NCI-H2227 (cell line): ENCODE measurements at regions not wholly inside any gene's neighbourhood (a gene's known extent, or its start where the extent isn't known, plus 50 kb on each side); places are given as distances from the start of the nearest gene placed in this dataset.
"Not testable (repeated sequence)": the region's sequence is repeated elsewhere in the genome, so short reads cannot be mapped to it uniquely, and the experiment has no call there.

Experiments
- DNase-seq: peaks from one replicate; lab custom pipeline; 2025; ENCODE audit not compliant: unreplicated experiment; lab: John Stamatoyannopoulos, UW

DNA sequence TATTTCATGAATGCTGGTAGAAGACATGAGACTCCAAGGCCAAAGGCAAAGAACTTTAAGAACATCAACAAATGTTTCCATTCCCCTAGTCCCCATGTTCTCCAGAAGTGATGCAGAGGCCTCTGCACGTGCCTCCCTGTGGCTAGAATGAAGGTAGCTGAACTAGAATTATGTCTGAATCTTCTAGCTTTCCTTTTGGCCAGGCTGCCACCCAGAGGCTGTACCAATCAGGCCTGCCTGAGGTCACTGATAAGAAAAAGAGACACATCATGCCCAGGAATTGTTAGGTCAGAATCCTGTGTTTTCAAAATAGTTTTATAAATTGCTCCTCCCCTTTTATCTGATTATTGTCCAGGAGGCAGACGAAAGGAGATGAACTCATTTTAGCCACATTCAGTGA is 188.0 kb upstream of the SLC16A7 start:
- DNase-seq, result no peak

DNA sequence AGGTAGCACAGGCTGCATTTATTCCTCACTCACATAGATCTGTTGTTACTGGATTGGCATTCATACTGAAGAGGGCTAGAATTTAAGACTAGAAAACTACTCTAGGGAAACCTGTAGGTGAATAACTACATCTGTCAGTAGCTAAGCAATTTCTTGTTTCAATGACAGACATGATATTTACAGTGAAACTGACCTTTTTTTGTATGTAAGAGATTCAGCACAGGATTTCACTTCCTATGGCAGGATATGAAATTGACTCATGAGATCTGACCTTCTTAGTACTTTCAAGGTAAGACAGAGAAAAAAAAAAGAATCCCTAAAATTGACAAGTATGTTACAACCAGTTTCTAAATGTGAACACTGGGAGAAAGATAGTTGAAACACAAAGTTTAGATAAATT is 189.8 kb upstream of the SLC16A7 start:
- DNase-seq, result no peak

DNA sequence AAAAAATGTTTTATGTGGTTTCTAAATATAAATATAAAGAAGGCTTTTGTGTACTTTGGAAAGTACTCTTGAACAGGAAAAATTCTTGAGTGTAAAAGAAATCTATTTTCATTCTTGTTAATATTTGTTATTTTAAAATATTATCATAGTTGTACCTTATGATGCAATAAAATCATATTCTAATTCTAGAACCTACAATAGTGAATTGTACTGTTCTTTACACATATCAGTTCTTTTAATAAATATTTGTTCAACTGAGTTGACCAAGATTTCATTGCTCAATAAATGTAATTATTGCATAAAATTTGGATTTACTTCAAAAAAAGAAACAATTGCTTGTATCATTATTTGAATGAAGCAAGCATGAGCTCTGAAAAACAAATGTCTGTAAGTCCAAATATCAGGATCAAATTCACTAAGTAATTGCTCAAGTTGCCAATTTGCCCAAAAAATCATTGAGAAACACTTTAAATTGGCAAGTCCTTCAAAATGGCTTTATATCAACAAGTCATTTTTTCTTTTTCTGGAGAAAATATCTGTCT is 191.6 kb upstream of the SLC16A7 start:
- DNase-seq, result no peak

DNA sequence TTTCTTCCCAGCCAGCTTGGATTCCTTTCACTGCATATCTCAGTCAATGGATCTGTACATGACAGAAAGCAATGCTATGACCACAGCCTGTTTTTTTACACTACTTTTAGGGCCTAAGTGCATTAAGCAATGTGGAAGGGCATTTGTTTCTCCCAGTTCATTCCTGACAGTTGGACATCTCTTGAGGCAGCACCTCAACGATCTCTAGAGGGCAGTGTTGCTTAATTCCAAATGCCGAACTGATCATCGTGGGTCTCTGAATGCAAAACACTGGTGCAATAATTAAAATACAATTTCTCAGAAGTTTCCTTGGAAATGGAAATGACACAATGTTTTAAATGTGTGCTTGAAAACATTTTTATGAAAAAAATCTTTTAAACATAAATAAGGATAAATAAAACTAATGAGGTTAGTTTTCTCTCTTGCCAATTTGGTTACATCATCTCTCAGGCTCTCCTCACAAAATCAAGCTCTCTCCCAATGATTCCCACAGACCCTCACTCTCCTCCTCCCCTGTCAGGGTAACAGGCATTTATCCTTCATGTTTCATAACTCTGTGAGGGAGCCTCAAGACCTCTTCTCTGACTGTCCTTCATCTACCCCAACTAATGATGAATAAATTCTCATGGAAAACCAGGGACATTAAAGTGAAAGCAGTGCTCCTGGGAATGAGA is 192.4 kb upstream of the SLC16A7 start:
- DNase-seq, result no peak

DNA sequence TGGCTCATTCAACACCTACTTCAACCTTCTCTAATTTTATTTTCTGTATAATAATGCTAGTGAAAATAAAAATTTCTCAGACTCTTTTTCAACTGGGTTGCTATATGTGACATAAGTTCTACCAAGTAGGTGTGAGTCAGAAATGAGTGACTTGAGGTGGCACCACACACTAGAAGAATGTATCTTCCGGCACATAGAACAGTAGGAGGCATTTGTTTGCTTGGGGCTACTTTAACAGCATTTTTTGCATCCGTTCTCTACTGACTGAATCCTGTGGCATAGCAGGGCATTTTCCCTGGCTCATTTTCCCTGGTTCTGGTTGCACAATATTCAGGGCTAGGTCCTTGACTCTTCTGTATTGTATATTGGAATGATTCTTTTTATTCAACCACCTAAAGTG is 194.0 kb upstream of the SLC16A7 start:
- no peak for DNase-seq

DNA sequence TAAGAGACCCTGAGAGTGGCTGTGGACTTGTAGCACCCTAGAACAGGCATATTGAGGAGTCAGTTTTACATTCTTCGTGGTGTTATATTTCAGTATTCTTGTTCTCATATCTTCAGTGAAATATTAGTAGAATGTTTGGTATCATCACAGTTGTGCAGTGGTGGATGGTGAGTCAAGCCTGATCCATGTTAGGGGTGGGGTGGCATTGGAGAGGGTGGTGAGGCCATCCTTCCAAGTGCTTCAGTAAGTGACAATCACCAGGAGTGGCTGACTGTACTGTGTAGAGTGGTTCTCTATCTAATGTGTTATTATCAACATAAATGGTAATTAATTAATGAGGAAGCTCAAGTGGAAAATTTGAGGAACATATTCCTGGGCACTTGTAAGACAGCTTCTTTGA is 197.7 kb upstream of the SLC16A7 start:
- no peak for DNase-seq

DNA sequence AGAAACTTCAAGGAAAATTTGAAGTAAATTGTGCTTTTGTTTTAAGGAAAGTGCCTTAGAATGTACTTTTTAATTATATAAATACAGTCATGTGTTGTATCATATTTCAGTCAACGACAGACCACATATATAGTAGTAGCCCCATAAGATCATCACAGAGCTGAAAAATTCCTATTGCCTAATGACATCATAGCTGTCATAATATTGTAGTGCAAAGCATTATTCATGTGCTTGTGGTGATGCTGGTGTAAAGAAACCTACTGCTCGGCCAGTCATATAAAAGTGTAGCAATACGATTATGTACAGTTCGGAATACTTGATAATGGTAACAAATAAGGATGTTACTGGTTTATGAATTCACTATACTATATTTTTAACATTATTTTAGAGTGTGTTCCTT is 198.9 kb upstream of the SLC16A7 start:
- DNase-seq, result no peak

DNA sequence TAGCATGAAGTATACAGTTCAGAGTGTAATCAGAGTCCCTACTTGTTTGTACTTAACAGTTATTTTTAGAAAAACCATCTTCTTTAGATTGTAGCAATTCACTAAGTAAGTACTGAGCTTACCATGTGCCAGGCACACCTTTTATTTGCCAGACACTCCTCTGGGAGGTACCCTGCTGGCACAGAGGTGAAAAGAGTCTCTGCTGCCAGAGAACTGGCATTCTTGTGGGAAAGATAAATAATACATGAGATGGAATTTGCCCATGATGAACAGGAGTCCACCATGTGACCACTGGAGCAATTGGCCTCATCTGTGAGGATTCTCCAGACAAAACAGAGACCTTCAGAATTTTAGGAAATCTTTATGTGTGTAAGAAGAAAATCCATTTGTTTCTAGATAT is 199.3 kb upstream of the SLC16A7 start:
- DNase-seq, result no peak

DNA sequence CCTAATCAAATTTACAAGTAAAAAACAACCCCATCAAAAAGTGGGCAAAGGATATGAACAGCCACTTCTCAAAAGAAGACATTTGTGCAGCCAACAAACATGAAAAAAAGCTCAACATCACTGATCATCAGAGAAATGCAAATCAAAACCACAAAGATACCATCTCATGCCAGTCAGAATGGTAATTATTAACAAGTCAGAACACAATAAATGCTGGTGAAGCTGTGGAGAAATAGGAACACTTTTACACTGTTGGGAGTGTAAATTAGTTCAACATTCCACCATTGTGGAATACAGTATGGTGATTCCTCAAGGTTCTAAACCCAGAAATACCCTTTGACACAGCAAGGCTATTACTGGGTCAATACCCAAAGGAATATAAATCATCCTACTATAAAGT is 200.5 kb upstream of the SLC16A7 start:
- not testable (repeated sequence) for DNase-seq

DNA sequence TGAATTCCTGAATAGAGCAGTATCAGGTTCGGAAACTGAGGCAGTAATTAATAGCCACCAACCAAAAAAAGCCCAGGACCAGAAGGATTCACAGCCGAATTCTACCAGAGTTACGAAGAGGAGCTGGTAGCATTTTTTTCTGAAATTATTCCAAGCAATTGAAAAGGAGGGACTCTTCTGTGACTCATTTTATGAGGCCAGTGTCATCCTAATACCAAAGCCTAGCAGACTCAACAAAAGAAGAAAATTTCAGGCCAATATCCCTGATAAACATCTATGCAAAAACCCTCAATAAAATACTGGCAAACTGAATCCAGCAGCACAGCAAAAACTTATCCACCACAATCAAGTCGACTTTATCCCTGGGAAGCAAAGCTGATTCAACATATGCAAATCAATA is 202.3 kb upstream of the SLC16A7 start:
- no peak for DNase-seq

DNA sequence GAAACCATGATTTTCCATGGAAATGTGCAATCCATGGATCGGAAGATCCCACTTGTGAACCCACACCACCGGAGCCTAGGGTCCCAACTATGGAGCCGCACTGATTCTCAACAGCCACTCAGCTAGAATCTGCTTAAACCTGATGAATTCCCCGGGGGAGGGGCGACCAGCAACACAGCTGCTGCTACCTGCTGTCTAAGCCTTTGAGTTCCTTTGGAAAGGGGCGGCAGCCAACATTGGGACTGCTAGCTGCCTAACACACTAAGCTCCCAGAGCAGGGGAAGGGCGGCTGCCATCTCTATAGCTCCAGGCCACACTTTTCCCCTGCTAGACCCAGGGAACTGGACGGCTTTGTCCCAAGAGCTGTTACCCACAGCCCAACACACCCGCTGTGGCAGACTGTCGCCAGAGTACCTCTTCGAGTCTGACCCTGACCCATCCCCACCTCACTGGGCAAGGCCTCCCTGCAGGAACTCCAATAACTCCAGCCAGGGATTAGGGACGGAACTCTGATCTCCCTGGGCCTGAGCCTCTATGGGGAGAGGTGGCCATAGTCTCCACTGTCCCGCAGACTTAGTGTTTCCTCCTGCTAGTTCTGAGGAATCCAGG is 205.8 kb upstream of the SLC16A7 start:
- DNase-seq, result no peak

DNA sequence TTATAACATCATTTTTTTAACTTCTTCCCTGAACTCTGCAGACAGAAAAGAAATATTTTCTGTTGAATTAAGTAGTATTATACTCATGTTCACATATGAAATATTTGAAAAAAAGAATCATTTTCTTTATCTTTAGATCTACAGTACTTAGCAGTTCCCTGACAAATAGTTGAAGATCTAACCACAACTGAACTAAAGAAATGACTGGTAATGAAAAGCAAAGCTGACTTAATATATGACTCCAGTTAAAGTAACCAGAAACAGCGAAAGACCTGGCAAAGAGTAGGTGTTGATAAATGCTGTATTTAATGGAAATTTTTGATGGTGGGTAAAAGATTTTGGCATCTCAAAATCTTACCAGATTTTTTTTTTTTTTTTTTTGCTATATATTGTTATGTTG is 207.1 kb upstream of the SLC16A7 start:
- DNase-seq, result no peak

DNA sequence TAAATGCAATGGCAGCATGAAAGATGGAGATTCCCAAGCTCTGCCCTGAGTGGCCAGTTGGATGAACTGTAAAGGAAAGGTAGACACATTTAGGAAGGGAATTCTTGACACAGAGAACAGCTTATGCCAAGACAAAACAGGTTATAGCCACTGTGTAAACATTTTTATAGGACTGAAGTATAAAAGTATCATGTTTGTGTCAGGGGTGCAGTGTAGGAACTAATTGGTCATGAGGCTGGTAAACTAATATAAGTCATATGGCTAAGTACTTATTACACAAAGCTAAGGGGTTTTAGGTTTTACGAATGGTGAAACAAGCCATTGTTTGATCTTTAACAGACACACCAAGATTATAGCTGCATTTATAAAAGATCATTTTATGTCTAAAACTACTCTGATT is 207.7 kb upstream of the SLC16A7 start:
- DNase-seq, result no peak

DNA sequence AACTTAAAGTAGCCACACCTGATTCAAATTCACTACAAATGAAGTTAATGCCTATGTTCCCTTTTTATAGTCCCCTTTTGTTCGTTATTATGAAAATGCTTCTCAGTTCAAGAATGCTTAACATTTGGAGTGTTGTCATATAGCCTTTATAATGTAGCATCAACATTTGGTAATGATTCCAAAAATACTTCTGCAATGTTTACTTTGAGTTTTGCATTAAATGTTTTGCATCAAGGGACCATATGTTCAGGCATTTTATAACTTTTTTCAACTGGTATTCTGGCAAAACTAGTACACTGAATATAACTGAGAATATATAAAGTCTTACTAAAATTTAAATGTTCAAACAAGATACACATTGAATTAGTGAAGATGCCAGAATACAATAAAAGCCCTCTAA is 209.6 kb upstream of the SLC16A7 start:
- no peak for DNase-seq

DNA sequence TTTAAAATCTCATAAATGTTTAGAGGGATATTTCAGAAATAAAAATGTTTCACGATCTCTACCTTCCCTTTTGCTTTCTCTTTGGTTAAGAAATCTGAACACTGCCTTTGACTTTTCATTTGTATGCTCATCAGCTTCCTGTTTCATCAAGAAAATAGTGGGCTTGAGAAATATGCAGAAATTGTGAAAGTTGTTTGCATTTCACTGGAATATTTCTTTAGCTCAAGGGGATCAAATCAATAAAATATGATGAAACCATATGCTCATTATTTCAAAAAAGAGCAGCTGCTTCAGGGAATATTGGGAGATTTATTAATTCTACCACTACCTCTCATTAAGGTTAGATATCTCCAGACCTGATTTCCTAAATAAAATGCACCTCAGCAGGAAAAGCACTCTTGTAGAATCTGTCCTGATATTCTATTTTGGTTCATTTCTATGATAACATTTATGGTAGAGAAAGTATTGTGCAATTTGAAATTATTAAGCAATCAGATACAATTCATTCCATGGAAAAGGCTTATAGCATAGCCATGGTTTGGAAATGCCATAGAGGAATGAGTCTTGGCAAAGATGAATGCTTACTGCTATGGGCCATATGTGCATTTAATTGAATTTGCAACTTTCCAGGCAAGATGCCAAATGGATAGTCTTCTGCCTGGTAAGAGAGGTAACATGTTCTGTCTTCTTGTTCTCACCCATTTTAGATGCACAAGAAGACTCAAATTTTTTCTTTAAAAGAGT is 212.6 kb upstream of the SLC16A7 start:
- DNase-seq, result no peak

DNA sequence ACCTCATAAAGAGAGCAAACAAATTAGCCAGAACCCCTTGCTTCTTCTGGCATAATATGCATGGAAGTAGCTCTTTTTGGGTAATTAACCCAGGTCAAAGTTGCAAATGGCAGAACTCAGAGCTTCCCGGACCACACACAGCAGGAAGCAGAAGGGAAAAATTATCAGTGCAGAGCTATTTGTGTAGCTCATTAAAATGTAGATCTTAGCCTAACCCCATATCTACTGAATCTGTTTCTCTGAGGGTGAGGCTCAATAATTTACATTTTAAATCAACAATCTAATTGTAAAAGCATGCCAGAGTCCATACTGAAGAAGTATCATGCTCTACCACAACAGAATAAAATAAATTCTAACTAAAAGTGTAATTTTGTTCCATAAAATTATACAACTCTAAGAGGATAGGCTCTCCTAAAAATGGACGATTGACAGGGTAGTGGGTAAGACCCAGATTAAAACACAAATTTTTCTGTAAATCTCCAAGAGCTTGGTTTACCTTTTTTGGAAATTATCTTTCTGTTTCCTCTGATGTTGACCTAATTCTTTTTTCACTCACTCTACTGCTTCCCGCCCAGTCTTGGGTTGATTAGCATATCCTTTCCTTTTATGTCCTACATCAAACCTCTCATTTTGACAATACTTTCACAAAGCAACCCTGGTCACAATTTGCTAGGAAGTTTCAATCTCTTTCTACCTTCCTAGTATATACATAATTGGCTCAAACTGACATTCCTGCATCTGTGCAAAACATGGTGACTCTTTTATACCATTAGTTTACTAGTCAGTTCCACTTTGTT is 213.3 kb upstream of the SLC16A7 start:
- DNase-seq, result no peak

DNA sequence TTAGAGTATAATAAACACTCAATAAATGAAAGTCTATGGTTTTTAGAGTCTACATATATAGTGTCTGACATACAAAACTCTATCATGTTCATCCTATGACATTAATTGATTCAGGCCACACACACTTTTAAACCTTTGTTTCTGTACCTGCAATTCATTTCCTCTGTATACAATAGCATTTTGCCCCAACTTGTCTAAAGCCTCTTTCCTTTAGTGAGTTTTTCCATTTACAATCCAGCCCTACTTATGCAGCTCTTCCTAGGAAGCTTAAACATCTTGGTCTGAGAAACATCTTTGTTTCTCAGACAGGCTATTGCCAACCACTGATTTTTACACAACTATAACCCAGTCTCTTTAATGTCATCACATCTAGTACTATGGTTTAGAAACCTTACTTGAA is 214.7 kb upstream of the SLC16A7 start:
- DNase-seq, result no peak

DNA sequence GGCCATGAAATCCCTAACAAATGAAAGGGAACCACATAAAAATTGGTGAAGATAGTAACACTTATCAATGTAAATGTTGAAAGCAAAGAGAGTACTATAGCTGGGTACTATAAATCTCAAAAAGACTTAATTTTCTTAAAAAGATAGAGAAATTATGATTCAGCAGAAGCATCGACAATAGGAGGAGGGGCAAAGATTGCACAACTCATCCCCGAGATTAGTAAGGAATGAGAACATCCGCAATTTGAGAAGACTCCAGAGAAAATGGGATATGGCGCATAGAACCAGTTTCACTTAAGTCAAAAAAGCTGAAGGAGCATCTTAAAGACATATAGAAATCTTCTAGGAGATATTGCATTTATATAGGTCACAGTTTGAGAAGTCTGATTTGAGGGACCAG is 220.2 kb upstream of the SLC16A7 start:
- DNase-seq, result no peak

DNA sequence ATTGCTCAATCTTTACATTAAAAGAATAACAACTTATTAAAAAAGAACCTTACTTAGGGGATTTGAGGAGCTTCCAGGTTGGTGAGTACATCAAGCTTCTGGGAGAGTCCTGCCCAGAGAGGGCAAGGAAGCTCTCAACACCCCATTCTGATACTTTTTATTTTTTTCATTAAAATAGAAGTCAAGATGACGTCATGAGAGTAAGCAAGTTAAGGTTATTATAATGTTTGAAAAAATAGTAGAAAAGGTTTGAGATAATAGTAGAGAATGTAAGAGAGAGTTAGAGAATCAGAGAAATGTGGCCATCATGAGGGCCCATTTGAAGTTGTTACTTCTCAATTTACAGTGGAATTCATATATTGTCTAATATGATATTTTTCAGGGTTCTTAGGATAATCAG is 221.0 kb upstream of the SLC16A7 start:
- no peak for DNase-seq

DNA sequence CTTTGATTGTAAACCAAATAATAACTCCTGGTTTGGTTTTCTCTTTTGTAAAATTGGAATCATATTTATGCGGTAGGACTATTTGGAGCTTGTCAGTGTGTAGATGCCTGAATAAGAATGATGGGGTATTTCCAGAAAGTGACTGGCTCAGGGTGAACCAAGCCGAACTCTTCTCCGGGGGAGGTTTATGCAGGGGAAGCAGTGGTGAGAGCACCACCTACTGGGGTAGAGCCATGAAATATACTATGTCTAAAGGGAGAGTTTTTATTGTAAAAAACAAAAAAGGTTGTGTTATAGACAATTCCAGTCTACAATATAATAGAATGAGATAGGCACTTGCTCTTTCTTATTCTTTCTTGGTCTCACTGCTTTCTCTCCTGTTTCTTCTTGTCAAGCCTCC is 222.9 kb upstream of the SLC16A7 start:
- no peak for DNase-seq

DNA sequence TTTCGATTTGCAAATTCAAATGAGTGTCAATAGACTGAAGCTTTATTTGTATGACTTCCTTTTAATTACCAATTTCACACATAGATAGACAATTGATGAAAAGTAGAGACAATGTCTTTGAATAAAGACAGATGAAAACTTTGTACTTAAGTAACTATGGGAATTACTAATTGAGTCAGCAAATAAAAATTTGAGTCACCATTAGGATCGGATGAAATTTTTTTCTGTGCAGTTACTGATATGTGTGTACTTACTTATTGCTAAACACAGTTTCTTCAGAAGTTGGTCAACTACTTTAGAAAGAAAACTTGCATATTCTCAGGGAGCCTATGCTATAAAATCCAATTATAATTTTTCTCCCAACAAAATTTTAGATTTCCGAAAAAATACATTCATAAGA is 224.9 kb upstream of the SLC16A7 start:
- no peak for DNase-seq
